WTC11 (cell line): ENCODE measurements at regions not wholly inside any gene's neighbourhood (a gene's known extent, or its start where the extent isn't known, plus 50 kb on each side); places are given as distances from the start of the nearest gene placed in this dataset.

Experiments used
- FOXK1 ChIP-seq: sonication (generic); formaldehyde crosslinking; IDR thresholded peaks from 2 replicates; pipeline ENCODE4 v1.8.0; 2022; ENCODE audit warnings: mild to moderate bottlenecking, moderate library complexity, missing genetic modification reagents
- IRF2 ChIP-seq: sonication (generic); formaldehyde crosslinking; IDR thresholded peaks from 2 replicates; pipeline ENCODE4 v1.8.0; 2022; ENCODE audit warnings: low read depth, missing genetic modification reagents, borderline replicate concordance
- SMAD3 ChIP-seq: sonication (generic); formaldehyde crosslinking; IDR thresholded peaks from 2 replicates; pipeline ENCODE4 v1.8.0; 2022; ENCODE audit warnings: missing genetic modification reagents, mild to moderate bottlenecking, borderline replicate concordance
- TF ChIP-seq, protein P1 (sequence below): sonication (generic); formaldehyde crosslinking; IDR thresholded peaks from 2 replicates; pipeline ENCODE4 v1.8.0; 2022; ENCODE audit warnings: mild to moderate bottlenecking, missing genetic modification reagents

DNA sequence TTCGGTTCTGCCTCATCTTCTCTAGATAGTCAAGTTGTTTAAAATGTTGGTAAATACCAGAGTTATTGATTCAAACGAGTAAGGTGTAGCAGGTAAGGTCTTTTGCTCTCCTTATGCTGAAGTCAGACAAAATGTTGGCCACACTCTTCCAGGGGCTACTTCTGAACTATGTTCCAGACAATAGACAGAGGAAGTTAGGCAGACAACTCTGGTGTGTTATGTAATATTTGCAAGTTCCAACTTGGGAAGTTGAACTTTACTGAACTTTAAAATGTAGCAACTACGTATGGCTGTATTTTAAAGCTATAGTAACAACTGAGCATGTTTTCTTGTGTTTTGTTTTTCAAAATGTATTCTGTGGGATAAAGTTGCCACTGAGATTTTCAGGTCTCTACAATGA lies 125.7 kb upstream of the NEBL start:
- TF ChIP-seq, protein P1, sequence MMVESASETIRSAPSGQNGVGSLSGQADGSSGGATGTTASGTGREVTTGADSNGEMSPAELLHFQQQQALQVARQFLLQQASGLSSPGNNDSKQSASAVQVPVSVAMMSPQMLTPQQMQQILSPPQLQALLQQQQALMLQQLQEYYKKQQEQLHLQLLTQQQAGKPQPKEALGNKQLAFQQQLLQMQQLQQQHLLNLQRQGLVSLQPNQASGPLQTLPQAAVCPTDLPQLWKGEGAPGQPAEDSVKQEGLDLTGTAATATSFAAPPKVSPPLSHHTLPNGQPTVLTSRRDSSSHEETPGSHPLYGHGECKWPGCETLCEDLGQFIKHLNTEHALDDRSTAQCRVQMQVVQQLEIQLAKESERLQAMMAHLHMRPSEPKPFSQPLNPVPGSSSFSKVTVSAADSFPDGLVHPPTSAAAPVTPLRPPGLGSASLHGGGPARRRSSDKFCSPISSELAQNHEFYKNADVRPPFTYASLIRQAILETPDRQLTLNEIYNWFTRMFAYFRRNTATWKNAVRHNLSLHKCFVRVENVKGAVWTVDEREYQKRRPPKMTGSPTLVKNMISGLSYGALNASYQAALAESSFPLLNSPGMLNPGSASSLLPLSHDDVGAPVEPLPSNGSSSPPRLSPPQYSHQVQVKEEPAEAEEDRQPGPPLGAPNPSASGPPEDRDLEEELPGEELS (CRISPR knock-in tag): no peak
- no peak for TF ChIP-seq SMAD3 (CRISPR knock-in tag)
- no peak for TF ChIP-seq IRF2 (CRISPR knock-in tag)
- TF ChIP-seq FOXK1 (CRISPR knock-in tag): no peak
